H1 (cell line): ENCODE measurements at regions not wholly inside any gene's neighbourhood (a gene's known extent, or its start where the extent isn't known, plus 50 kb on each side); places are given as distances from the start of the nearest gene placed in this dataset.

ENCODE experiments used
- EZH2 ChIP-seq: fragments of 200-600 bp; sonication (generic); IDR thresholded peaks from 2 replicates; pipeline ENCODE4 v1.7.1; 2012; ENCODE audit warnings: low read depth, mild to moderate bottlenecking, moderate library complexity, low read length, inconsistent platforms; ENCODE audit not compliant: severe bottlenecking
- HDAC6 ChIP-seq: IDR thresholded peaks from one replicate; pipeline ENCODE4 v1.7.1; 2012; ENCODE audit warnings: low read depth, mild to moderate bottlenecking, inconsistent platforms, low read length, moderate library complexity
- JUND ChIP-seq: IDR thresholded peaks from 2 replicates; pipeline ENCODE4 v1.6.1; 2011; ENCODE audit warnings: mild to moderate bottlenecking, improper control_type of control experiment, low read length
- KDM4A ChIP-seq: IDR thresholded peaks from one replicate; pipeline ENCODE4 v1.7.1; 2012; ENCODE audit warnings: low read depth, mild to moderate bottlenecking, moderate library complexity, low read length, inconsistent platforms; ENCODE audit not compliant: severe bottlenecking
- MAFK ChIP-seq: IDR thresholded peaks from 2 replicates; pipeline ENCODE4 v1.6.1; 2012; ENCODE audit warnings: low read depth, mild to moderate bottlenecking, improper control_type of control experiment, low read length
- POLR2A ChIP-seq, 2 experiments: IDR thresholded peaks; 1 replicate in 1 of 2; 2 replicates in 1 of 2; pipeline ENCODE4 v1.6.1; 2011; ENCODE audit warnings: low read depth in 2 of 2, low read length in 2 of 2, mild to moderate bottlenecking in 2 of 2; ENCODE audit errors: control extremely low read depth in 1 of 2
- TF ChIP-seq, protein P1 (sequence below): fragments of 300-600 bp; sonication (generic); IDR thresholded peaks from 2 replicates; pipeline ENCODE4 v1.7.1; 2012; ENCODE audit warnings: low read length, moderate library complexity, mild to moderate bottlenecking, inconsistent platforms; ENCODE audit not compliant: insufficient replicate concordance

DNA sequence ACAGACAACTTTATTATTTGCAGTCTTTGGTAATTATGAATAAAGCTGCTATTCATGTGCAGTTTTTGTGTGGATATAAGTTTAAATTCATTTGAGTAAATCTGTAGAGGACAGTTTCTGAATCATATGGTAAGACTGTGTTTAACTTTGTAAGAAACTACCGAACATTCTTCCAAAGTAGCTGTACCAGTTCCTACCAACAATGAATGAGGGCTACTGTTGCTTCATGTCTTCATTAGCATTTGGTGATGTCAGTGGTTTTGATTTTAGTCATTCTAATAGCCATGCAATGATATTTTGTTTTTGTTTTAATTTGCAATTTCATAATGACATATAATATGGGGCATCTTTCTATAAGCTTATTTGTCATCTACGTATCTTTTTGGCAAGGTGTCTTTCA is 501.3 kb upstream of the RORB start (continued):
- TF ChIP-seq EZH2 (no peak), MAFK (no peak), POLR2A (IDR thresholded peaks at IDR 0.05; ENCODE audit: control extremely low read depth in 1 of 2, low read depth in 2 of 2, low read length in 2 of 2) (no peak), JUND (no peak), KDM4A (no peak), HDAC6 (no peak)
- TF ChIP-seq, protein P1, sequence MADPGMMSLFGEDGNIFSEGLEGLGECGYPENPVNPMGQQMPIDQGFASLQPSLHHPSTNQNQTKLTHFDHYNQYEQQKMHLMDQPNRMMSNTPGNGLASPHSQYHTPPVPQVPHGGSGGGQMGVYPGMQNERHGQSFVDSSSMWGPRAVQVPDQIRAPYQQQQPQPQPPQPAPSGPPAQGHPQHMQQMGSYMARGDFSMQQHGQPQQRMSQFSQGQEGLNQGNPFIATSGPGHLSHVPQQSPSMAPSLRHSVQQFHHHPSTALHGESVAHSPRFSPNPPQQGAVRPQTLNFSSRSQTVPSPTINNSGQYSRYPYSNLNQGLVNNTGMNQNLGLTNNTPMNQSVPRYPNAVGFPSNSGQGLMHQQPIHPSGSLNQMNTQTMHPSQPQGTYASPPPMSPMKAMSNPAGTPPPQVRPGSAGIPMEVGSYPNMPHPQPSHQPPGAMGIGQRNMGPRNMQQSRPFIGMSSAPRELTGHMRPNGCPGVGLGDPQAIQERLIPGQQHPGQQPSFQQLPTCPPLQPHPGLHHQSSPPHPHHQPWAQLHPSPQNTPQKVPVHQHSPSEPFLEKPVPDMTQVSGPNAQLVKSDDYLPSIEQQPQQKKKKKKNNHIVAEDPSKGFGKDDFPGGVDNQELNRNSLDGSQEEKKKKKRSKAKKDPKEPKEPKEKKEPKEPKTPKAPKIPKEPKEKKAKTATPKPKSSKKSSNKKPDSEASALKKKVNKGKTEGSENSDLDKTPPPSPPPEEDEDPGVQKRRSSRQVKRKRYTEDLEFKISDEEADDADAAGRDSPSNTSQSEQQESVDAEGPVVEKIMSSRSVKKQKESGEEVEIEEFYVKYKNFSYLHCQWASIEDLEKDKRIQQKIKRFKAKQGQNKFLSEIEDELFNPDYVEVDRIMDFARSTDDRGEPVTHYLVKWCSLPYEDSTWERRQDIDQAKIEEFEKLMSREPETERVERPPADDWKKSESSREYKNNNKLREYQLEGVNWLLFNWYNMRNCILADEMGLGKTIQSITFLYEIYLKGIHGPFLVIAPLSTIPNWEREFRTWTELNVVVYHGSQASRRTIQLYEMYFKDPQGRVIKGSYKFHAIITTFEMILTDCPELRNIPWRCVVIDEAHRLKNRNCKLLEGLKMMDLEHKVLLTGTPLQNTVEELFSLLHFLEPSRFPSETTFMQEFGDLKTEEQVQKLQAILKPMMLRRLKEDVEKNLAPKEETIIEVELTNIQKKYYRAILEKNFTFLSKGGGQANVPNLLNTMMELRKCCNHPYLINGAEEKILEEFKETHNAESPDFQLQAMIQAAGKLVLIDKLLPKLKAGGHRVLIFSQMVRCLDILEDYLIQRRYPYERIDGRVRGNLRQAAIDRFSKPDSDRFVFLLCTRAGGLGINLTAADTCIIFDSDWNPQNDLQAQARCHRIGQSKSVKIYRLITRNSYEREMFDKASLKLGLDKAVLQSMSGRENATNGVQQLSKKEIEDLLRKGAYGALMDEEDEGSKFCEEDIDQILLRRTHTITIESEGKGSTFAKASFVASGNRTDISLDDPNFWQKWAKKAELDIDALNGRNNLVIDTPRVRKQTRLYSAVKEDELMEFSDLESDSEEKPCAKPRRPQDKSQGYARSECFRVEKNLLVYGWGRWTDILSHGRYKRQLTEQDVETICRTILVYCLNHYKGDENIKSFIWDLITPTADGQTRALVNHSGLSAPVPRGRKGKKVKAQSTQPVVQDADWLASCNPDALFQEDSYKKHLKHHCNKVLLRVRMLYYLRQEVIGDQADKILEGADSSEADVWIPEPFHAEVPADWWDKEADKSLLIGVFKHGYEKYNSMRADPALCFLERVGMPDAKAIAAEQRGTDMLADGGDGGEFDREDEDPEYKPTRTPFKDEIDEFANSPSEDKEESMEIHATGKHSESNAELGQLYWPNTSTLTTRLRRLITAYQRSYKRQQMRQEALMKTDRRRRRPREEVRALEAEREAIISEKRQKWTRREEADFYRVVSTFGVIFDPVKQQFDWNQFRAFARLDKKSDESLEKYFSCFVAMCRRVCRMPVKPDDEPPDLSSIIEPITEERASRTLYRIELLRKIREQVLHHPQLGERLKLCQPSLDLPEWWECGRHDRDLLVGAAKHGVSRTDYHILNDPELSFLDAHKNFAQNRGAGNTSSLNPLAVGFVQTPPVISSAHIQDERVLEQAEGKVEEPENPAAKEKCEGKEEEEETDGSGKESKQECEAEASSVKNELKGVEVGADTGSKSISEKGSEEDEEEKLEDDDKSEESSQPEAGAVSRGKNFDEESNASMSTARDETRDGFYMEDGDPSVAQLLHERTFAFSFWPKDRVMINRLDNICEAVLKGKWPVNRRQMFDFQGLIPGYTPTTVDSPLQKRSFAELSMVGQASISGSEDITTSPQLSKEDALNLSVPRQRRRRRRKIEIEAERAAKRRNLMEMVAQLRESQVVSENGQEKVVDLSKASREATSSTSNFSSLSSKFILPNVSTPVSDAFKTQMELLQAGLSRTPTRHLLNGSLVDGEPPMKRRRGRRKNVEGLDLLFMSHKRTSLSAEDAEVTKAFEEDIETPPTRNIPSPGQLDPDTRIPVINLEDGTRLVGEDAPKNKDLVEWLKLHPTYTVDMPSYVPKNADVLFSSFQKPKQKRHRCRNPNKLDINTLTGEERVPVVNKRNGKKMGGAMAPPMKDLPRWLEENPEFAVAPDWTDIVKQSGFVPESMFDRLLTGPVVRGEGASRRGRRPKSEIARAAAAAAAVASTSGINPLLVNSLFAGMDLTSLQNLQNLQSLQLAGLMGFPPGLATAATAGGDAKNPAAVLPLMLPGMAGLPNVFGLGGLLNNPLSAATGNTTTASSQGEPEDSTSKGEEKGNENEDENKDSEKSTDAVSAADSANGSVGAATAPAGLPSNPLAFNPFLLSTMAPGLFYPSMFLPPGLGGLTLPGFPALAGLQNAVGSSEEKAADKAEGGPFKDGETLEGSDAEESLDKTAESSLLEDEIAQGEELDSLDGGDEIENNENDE = no peak
